ENCODE measurements at regions not wholly inside any gene's neighbourhood (a gene's known extent, or its start where the extent isn't known, plus 50 kb on each side); places are given as distances from the start of the nearest gene placed in this dataset.

DNA sequence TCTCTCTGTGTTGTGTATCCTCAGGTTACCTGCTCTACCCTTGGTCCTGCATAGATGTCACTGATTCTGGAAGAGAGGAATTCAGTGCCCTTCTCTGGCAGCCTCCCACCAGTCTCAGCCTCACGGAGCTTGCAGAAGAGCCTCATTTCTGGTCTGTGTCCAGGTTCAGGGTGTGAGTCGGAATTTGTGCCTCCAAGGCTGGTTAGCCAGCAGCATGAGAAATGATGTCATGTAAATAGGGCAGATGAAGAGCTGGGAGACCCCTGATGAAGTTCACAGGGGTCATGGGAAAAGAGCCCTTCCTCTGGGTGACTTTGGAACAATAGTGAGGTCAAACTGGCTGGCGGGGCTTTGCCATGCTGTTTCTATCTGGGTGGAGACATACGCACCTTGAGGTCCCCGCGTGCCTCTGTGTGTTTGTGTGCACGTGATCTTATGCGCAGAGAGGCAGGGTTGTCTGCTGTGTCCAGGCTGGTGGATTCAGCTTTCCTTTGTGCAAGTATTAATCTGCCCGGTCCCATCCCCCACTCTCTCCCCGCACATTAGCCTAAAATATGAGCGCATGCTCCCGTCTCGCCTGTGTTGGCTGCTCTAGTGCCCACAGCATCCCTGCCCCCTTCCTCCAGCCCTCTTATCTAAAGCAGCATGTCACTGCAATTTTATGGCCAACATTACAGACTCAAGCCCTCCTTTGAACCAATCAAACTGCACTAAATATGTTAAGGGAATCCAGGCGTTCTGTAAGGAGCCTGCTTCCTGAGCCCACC is 256.3 kb upstream of the ZFHX3 start:
- no peak for DNase-seq (ENCODE audit: low read depth)

DNA sequence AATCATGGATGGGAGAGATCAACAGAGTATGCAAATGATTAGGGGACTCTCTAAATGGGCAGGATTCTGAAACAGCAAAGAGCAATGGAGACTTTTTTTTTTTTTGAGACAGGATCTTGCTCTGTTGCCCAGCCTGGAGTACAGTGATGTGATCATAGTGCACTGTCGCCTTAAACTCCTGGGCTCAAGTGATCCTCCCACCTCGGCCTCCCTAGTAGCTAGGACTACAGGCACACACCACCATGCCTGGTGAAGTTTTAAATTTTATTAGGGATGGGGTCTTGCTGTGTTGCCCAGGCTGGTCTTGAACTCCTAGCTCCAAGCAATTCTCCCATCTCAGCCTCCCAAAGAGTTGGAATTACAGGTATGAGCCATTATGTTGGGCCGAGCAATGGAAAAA is 255.0 kb upstream of the ZFHX3 start:
- no peak for DNase-seq (ENCODE audit: low read depth)

DNA sequence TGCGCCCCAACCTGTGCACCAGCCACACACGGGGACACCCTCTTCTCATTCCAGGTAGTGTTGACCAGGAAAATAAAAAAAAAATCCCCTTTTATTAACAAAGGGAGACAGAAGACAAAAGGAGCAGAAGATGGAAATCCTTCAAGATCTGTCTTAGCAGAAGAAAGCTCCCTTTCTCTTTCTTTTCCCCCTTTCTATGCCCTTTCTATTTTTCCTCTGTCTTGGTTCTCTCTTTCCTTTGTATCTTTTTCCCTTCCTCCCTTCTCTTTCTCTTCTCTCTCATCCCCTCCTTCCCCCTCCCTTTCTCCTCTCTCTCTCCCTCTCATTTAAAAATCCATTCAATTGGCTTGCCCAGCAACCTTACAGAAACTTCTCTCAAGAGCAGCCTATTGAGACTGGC is 254.1 kb upstream of the ZFHX3 start:
- no peak for DNase-seq (ENCODE audit: low read depth)

DNA sequence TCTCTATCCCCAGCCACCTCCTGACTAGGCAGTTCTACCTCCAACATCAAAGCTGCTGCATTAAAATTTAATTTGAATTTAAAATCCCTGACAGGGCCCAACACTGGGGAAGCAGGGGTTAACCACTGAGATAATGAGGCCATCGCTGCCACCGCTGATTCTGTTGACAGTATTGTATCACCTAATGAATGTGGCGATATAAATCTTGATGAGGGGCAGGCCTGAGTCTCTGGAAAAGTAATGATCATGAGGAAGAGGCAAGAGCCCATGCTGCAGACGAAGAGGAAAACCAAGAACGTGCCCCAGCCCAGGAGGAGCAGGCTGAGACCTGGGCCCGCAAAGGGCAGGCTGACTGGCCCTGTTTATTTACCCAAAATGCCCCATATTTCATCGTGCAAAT is 251.4 kb upstream of the ZFHX3 start:
- no peak for DNase-seq (ENCODE audit: low read depth)

DNA sequence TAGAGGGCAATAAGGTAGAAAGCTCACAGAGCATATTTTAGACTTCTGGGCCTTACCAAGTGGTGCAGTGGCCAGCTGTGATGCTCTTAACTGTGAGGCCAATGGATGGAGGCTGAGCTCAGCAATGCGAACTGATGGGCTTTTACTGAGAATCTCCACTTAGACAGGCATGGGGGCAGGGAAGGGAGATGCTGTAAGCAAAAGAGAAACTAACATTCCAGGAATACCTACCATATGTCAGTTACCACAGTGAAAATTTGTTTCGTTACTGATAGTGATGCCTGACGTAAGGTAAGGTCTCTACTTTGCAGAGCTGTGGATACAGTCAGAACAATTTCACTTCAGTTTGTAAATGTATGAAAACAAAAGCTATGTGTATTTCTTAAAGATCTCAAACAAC is 250.6 kb upstream of the ZFHX3 start:
- DNase-seq (ENCODE audit: low read depth) = no peak

DNA sequence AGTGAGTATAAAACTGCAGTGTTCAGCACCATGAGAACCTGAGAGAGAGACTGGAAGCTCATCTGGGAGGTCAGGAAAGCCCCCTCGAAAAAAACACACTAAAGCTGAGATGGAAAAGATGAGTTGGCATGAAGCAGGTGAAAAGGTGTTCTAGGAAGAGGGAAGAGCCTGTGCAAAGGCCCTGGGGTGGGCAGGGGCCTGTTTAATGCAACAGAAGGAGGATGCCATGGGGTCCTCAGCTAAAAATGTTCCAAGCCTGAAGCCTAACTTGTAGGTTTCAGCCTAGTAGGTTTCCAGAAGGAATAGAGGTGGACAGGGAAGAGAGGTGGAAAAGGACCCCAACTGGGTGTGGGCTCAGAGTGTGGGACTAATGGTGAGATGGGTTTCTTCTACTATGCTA is 242.3 kb upstream of the ZFHX3 start:
- DNase-seq (ENCODE audit: low read depth) = no peak

DNA sequence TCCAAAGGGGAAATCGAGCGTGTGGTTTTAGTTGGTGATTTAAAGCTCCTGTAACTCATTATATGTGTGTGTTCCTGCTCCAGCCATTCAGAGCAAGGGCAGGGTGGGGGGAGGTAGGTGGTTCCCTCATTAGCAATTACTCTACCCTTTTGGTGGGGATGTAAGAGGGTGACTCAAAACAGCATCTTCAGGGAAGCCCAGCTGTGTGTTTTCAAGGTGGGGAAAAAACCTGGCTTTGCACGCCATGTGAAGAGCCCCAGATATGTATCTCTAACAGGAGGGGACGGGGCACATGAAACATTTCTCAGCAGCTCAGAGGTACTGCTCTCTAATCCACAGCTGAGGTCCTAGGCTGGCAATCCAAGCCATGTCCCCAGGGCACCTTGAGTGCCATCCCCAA is 241.3 kb upstream of the ZFHX3 start:
- DNase-seq (ENCODE audit: low read depth) = no peak

DNA sequence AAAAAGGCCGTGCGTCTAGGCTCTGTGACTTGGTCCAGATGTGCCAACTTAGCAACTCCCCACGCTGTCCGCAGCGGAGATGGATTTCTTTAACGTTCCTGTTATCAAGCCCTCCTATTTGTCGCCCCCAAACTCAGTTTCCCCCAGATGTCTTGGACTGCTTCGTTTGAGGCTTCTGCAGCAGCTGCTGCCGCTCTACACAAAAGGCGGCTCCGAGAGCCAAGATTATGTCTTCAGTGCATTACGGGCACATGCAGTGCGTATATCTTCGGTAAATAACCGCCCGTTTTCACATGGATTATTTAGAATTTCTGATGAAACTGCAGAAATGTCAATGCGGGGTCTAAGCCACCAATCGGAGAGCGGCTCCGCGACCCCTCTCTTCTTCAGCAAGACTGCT is 240.6 kb upstream of the ZFHX3 start:
- DNase-seq (ENCODE audit: low read depth) = no peak

DNA sequence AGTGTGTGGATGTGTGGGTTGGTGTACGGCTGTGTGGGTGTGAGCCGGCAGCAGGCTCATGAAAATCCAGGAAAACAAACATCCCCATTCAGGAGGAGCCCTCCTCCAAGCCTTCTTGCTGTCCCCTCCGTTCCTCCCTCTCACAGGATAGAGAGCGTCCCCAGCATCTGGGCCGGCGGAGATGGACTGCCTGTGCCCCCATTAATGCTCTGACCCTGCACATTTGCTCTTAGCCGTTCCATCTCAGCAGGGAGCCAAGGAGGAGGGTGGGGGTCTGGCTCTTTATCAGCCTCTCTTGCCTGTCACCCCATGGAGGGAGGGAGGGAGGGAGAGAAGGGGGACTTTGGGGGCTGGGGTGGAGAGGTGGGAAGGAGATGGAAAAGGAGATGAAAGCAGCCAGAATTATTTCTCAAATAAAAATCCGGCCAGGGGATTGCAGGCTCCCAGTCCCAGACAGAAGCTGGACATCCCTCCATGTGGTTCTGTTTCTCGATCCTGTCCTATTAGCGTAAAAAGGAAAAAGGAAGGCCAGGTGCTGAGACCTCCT is 240.0 kb upstream of the ZFHX3 start:
- DNase-seq (ENCODE audit: low read depth) = no peak

DNA sequence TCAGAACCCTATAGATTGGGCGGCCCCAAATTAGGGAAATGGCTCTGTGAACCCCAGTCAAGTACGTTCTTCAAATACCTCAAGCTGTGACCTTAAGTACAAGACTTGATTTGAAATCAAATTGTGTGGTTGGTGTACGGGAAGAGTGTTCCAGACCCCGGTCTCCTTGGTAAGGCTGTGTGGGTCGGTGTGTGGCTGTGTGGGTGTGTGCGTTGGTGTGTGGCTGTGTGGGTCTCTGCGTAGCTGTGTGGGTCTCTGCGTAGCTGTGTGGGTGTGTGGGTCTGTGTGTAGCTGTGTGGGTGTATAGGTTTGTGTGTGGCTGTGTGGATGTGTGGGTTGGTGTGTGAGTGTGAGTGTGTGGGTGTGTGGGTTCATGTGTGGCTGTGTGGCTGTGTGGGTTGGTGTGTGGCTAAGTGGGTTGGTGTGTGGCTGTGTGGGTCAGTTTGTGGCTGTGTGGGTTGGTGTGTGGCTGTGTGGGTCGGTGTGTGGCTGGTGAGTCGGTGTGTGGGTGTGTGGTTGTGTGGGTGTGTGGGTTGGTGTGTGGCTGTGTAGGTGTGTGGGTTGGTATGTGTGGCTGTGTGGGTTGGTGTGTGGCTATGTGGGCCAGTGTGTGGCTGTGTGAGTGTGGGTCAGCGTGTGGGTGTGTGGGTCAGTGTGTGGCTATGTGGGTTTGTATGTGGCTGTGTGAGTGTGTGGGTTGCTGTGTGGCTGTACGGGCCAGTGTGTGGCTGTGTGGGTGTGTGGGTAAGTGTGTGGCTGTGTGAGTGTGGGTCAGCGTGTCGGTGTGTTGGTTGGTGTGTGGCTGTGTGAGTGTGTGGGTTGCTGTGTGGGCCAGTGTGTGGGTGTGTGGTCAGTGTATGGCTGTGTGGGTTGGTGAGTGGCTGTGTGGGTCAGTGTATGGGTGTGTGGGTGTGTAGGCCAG is 238.7 kb upstream of the ZFHX3 start:
- no peak for DNase-seq (ENCODE audit: low read depth)

DNA sequence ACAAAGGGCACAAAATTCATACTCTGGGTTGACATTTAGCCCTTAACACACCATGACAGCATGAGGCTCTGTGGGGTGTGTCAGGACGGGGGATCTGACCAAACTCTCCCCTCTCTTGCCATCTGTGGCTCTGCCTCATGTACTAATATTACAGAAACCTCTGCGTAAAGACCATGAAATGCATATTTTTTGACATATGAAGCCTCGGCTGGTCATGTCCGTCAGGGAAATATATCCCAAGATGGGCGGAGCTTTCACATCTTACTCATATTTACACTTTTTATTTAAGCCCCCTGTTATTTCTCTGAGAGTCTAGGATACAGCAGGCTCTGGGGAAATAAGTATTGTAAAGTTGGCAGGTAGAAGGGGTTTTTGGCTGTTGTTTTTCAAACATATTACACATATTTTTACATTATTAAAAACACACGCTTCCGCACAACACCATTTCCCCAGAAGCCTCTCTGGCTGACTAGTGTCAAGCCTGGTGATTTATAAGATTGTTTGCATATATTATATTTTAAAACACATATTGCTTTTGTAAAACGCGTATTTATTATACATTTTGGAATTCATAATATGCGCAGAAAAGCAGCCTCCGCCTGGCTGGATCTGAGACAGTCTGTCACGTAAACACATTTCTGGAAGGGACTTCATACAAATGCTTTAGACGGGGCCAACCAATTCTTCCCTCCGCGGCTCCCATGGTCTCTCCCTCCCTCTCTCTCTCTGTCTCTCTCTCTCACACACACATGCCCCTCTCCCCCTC is 237.7 kb upstream of the ZFHX3 start:
- DNase-seq (ENCODE audit: low read depth) = no peak

DNA sequence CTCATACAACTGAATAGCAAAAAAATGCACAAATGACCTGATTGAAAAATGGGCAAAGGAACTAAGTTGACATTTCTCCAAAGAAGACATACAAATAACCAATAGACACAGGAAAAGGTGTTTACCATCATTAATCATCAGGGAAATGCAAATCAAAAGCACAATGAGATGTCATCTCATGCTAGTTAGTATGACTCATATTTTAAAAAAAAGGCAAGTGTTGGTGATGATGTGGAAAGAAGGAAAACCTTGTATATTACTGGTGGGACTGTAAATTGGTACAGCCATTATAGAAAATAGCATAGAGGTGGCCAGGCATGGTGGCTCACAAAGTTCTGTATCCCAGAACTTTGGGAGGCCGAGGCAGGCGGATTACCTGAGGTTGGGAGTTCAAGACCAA is 232.5 kb upstream of the ZFHX3 start:
- no peak for DNase-seq (ENCODE audit: low read depth)

DNA sequence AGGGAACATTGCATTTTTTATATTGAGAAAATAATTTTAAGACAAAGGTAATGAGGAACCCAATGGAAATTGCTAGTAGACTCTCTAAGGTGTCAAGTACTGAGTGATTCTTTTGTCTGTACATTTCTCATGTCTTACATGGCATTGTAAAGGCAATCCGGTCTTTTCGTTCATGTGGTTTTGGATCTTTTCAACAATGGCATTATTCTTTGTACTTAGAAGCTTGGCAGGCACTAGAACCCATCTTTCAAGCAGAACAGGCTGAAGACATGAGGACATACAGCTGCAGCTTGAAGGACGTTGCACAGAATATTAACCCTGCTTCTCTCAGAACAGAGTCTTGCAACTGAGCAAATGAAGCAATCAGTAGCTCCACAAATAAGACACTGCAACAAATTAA is 231.5 kb upstream of the ZFHX3 start:
- no peak for DNase-seq (ENCODE audit: low read depth)

DNA sequence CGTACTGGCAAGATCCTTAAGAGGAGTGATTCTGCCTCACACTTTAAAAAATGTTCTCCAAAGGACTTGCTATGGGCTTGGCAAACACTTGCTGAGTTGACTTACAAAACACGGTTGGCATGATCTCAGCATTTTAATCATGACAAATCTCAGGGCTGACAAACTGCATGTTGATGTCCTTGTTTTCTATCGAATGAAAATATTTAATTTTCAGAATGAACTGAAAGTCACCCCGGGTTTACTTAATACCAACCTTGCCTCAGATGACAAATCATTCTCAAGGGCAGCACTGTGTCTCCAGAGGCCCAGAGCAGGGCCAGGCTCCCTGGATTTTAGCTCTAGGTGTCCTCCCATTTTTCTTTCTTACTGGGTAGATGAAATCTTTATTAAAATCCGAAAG is 229.1 kb upstream of the ZFHX3 start:
- DNase-seq (ENCODE audit: low read depth) = no peak

DNA sequence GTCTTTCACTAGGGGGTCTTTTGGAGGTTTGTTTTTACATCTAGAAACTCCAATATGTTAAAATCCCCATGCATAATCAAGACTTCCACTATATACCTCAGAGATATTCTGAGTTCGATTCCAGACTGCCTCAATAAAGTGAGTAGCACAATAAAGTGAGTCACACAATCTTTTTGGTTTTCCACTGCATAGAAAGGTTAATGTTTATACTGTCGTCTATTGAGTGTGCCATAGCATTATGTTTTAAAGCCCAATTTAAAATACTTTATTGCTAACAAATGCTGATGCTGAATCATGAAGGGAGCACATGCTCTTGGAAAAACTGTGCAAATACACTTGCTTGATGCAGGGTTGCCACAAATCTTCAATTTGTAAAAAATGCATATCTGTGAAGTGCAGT is 227.5 kb upstream of the ZFHX3 start:
- DNase-seq (ENCODE audit: low read depth) = no peak

DNA sequence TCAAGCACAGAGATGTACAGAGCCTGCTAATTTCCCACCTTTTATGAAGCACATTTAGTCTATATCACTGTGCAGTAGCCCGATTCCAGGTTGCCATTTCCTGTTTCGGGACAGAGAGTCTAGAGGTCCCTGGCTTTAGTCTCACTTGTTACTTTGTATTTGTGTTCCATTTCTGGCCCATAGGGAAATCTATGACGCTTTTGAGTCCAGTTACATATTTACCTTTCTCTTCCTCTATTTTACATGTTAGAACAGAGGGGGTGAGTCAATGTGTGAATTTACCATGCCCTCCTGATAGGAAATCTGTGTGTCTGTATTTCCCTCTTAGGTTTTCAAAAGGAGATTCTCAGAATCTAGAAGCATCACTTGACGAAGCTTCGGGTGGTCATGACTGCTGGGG is 227.1 kb upstream of the ZFHX3 start:
- DNase-seq (ENCODE audit: low read depth) = no peak

DNA sequence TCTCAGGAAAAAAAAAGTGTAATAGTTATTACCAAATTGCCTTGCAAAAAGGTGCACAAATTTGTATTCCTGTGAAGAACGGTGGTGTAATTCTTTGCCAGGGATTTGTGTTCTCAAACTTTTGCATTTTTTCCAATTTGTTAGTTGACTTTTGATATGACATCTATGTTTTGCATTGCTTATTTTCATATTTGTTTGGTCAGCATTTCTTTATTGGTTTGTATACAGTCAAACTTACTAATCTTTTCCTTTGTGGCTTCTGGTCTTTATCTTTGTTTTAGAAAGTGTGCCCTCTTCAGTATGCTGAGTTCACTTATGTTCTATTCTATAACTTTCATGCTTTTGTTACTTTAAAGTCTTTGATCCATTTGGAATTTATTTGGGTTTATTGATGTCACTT is 226.2 kb upstream of the ZFHX3 start:
- no peak for DNase-seq (ENCODE audit: low read depth)

DNA sequence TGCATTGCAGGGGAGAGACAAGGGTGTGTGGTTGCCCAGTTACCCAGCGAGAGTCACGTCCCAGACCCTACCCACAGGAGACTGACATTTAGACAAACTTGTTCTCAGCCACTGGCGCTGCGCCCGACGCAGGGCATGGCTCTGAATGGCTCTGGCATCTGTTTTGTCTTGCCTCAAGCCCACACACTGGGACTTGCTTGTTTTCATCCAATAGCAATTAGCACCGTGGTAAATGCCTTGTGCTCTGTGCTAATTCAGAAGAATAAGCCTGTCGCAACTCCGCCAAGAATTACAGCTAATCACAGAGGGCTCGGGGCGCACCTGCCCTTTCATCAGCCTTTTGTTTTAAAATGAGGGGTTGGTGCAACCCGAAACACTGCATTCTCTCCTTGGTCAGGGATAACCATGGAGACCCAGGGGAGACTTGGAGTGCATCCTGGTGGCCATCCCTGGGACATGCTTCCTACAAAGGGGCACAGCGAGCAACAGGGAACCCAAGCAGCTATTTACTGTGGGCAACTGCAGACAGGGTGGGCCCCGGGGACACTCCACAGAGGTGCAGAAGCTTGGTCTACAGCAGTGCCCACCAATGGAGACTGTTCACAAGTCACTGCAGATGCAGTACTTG is 220.6 kb upstream of the ZFHX3 start:
- DNase-seq (ENCODE audit: low read depth) = no peak

DNA sequence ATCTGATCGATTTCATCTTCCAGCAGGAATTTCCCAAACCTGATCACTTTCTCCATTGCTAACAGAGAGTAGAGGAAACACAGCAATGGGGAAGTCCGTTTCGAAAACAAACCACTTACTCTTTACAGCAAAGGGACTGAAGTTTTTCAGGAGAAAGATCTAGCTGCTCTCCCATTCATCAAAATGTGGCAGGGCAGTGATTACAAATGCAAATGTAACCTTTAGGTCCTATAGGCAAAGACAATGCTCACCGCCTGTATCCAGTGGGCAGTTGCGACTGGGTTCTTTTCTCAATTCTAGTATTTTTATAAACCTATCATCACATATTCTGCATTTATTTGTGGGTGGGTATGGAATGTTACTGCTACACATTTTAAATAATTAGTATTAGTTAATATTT is 218.0 kb upstream of the ZFHX3 start:
- no peak for DNase-seq (ENCODE audit: low read depth)

DNA sequence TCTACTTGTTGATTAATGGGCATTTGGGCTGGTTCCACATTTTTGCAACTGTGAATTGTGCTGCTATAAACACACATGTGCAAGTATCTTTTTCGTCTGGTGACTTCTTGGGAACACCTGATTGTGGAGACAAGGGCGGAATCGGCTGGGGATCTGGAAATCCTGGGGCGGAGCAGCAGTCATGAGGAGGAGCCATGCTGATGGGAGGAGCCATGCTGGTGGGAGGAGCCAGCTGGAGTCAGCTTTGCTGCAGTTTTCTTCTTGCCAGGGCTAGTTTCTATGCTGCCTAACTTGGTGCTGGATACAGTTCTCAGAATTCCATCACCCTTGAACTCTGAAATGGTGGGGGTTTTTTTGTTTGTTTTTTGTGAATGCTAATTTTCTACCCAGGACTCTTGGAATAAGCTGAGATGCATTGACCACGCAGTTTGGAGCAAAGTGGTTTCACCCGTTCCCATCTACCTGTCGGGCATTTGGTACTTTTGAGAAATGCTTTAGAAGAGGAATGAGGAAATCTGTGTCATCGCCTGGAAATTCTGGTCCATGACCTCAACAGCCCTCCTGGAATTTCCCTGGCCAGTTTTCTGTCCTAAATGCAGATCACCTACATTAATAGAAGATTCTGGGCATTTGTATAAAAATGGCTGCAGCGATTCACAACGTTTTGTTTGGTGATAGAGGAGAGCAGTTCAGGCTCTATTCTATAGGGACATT is 217.4 kb upstream of the ZFHX3 start:
- no peak for DNase-seq (ENCODE audit: low read depth)

DNA sequence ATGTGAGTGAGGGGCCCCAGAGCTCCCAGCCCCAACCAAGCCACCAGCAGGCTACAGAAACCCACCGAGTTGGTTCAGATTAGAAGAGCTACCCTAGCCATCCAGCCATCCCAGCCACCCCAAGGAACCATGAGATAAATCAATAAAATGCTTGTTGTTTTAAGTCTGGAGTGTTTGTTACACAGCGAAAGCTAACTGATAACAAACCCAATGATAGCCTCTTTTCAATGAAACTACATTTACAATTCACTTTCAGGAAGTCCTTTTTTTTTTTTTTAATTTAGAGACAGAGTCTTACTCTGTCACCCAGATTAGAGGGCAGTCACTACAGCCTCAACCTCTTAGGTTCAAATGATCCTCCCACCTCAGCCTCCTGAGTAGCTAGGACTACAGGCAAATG is 215.0 kb upstream of the ZFHX3 start:
- no peak for DNase-seq (ENCODE audit: low read depth)
